Kidney epithelial cell (primary cell): ENCODE measurements at regions not wholly inside any gene's neighbourhood (a gene's known extent, or its start where the extent isn't known, plus 50 kb on each side); places are given as distances from the start of the nearest gene placed in this dataset.

Experiments used
- DNase-seq: peaks from one replicate; pipeline ENCODE4 v3.0.0-alpha.2; 2010; ENCODE audit warnings: low read depth
- H3K27me3 ChIP-seq: 2 replicates; pipeline ENCODE4 v1.6.0; 2011; ENCODE audit warnings: low read length; ENCODE audit not compliant: control insufficient read depth, insufficient read depth
- H3K36me3 ChIP-seq: 2 replicates; pipeline ENCODE4 v1.5.1; 2011; ENCODE audit warnings: low read length; ENCODE audit not compliant: control insufficient read depth, insufficient read depth
- H3K4me3 ChIP-seq: 2 replicates; pipeline ENCODE4 v1.5.1; 2011; ENCODE audit warnings: low read depth, mild to moderate bottlenecking, control low read depth, low read length
- CTCF ChIP-seq: IDR thresholded peaks from 2 replicates; pipeline ENCODE4 v1.5.1; 2011; ENCODE audit warnings: mild to moderate bottlenecking, moderate library complexity, low read length, control low read depth, inconsistent platforms; ENCODE audit not compliant: insufficient read depth, poor library complexity, severe bottlenecking

GRCh38 chr4:136881666-136882065 lies 650.6 kb downstream of the PCDH18 start:
- no peaks in the 10 kb centered on the region for H3K27me3 ChIP-seq
- H3K36me3 ChIP-seq = no peaks in the 10 kb centered on the region
- H3K4me3 ChIP-seq = no peak overlapping the region
- no peak for TF ChIP-seq CTCF
- no peak for DNase-seq

- Histone ChIP-seq H3K4me3 (no peak overlapping the region), H3K27me3 (no peaks in the 10 kb centered on the region), H3K36me3 (no peaks in the 10 kb centered on the region)
- no peak for DNase-seq
- TF ChIP-seq CTCF = no peak
These were observed 658.7 kb downstream of the PCDH18 start for GRCh38 chr4:136873555-136873954.

GRCh38 chr4:136867465-136867864 lies 664.8 kb downstream of the PCDH18 start:
- H3K27me3 ChIP-seq = no peaks in the 10 kb centered on the region
- H3K36me3 ChIP-seq = no peaks in the 10 kb centered on the region
- DNase-seq = no peak
- H3K4me3 ChIP-seq = no peak overlapping the region
- TF ChIP-seq CTCF = no peak

- no peak for TF ChIP-seq CTCF
- DNase-seq = no peak
- no peak overlapping the region for H3K4me3 ChIP-seq
- no peaks in the 10 kb centered on the region for H3K27me3 ChIP-seq
- H3K36me3 ChIP-seq = no peaks in the 10 kb centered on the region
These were observed 666.8 kb downstream of the PCDH18 start for GRCh38 chr4:136865526-136865925.

GRCh38 chr4:136864604-136865185 lies 667.6 kb downstream of the PCDH18 start:
- H3K4me3 ChIP-seq = no peak overlapping the region
- peak; percentile 21 for DNase-seq
- H3K36me3 ChIP-seq = no peaks in the 10 kb centered on the region
- H3K27me3 ChIP-seq = no peaks in the 10 kb centered on the region
- TF ChIP-seq CTCF = peak; percentile 66

GRCh38 chr4:136863756-136864155 lies 668.5 kb downstream of the PCDH18 start:
- Histone ChIP-seq H3K27me3 (no peaks in the 10 kb centered on the region), H3K36me3 (no peaks in the 10 kb centered on the region), H3K4me3 (no peak overlapping the region)
- no peak for TF ChIP-seq CTCF
- DNase-seq = no peak
